Activated naive CD4-positive, alpha-beta T cell treated with anti-CD3 and anti-CD28 coated beads, Interleukin-2, amount 50 U/mL, for 24 hours (primary cell): ENCODE measurements at regions not wholly inside any gene's neighbourhood (a gene's known extent, or its start where the extent isn't known, plus 50 kb on each side); places are given as distances from the start of the nearest gene placed in this dataset.
"Not testable (repeated sequence)": the region's sequence is repeated elsewhere in the genome, so short reads cannot be mapped to it uniquely, and the experiment has no call there.

Experiments
- H3K27ac Mint-ChIP-seq: one replicate; pipeline ENCODE4 v1.8.0; 2021; ENCODE audit warnings: mild to moderate bottlenecking, mixed read lengths
- H3K27me3 Mint-ChIP-seq: one replicate; pipeline ENCODE4 v1.8.0; 2021; ENCODE audit warnings: mixed read lengths
- H3K36me3 Mint-ChIP-seq: one replicate; pipeline ENCODE4 v1.8.0; 2021; ENCODE audit warnings: mixed read lengths
- H3K4me1 Mint-ChIP-seq: one replicate; pipeline ENCODE4 v1.8.0; 2021; ENCODE audit warnings: mixed read lengths
- H3K4me3 Mint-ChIP-seq: one replicate; pipeline ENCODE4 v1.8.0; 2021; ENCODE audit warnings: mild to moderate bottlenecking, mixed read lengths
- H3K9me3 Mint-ChIP-seq: one replicate; pipeline ENCODE4 v1.8.0; 2021; ENCODE audit warnings: mixed read lengths

DNA sequence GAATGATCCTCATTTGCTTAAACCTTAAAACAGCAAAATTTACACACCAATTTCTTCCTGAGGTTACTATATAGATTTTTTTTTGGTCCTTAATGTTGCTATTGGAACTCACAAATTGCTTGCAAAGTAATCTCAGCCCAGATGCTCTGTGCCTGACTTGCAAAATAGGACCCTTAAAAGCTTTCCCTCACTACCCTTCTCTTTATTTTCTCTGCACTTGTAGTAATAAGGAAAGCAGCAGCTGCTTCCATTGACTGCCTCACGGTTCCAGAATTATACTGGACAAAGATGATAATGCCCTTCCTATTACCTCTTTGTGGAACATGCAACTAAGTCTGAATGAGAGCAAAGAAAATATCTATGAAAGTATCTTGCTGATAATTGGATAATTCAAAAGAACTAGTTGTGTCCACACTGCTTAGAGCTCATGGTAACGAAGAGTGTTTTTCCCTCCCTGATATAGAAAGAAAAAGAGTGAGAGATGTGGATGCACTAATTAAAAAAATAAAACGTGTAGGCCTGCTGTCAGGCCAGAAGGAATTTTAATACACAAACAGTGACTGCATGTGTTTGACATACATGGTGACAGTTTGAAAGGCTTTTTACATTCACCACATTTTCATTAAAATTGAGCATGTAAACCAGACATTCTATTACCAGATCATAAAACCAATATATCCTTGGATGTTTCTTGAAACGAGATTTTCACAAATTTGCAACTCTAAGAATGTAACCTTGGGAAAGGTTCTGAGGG is 783.1 kb downstream of the GBE1 start:
- no peaks in the 10 kb centered on the region for H3K27me3 Mint-ChIP-seq
- peaks cover 6% of the 10 kb centered on the region for H3K9me3 Mint-ChIP-seq
- H3K36me3 Mint-ChIP-seq: no peaks in the 10 kb centered on the region
- no peak overlapping the region for H3K4me3 Mint-ChIP-seq
- H3K4me1 Mint-ChIP-seq: no peaks in the 10 kb centered on the region
- H3K27ac Mint-ChIP-seq: no peak overlapping the region

DNA sequence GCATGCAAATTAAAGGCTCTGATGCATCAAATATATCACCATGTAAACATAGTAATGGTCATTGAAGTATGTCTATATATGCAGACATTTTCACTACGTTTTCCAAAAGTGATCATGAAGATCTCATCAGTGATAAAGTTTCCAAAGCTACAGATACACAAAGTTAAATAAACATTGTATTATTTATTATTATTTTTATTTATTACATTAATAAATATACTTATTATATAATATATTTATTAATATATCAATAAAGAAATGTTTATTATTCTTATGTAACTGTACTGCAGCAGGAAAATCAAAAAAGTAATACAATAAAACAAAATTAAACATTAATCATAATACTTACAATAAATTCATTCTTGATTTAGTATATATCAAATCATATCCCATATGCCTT is 791.2 kb downstream of the GBE1 start:
- peaks cover 10% of the 10 kb centered on the region for H3K9me3 Mint-ChIP-seq
- no peaks in the 10 kb centered on the region for H3K36me3 Mint-ChIP-seq

DNA sequence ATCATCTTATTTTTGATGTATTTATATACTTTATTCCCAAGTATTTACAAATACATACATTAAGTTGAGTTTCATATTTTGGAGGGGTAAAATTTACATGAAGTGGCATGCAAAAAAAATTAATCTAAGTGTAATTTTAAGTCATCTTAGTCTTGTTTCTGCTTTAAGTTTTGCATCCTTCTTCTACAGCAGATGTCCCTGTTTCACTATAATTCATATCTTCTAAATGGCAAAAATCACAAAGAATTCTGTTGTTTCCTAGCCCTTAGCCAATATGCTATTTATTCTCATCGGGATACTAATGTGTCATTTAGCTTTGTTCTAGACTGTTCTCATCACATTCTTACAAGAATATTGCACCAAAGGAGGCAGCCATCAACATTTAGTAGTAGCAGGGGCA is 831.9 kb downstream of the GBE1 start:
- no peak overlapping the region for H3K27ac Mint-ChIP-seq
- H3K27me3 Mint-ChIP-seq: no peaks in the 10 kb centered on the region
- no peaks in the 10 kb centered on the region for H3K4me1 Mint-ChIP-seq
- peaks cover 7% of the 10 kb centered on the region for H3K9me3 Mint-ChIP-seq
- H3K36me3 Mint-ChIP-seq: no peaks in the 10 kb centered on the region
- H3K4me3 Mint-ChIP-seq: no peak overlapping the region

More for the DNA sequence above, 791.2 kb downstream of the GBE1 start:
- Mint-ChIP-seq H3K4me3 (no peak overlapping the region), H3K27ac (no peak overlapping the region), H3K4me1 (no peaks in the 10 kb centered on the region), H3K27me3 (no peaks in the 10 kb centered on the region)

DNA sequence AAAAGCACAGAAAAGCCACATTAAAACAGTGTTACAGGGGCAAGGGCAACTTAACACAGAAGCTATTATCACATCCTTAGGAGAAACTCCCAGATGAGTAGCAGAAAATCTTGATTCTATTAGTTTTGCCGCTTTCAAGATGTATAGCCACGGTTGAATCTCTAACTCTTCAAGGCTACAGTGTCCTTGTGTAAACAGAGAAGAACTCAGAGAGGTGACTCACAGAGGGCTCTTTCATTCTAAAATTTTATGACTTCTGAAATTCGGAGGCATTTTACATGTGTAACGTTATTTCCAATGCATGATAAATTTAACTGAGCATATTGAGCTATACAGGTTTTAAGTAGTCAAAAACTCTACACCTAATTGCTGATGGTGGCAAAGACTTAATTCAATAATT is 846.6 kb downstream of the GBE1 start:
- Mint-ChIP-seq H3K4me3 (no peak overlapping the region), H3K27ac (no peak overlapping the region), H3K36me3 (no peaks in the 10 kb centered on the region), H3K9me3 (no peaks in the 10 kb centered on the region), H3K27me3 (no peaks in the 10 kb centered on the region), H3K4me1 (no peaks in the 10 kb centered on the region)

DNA sequence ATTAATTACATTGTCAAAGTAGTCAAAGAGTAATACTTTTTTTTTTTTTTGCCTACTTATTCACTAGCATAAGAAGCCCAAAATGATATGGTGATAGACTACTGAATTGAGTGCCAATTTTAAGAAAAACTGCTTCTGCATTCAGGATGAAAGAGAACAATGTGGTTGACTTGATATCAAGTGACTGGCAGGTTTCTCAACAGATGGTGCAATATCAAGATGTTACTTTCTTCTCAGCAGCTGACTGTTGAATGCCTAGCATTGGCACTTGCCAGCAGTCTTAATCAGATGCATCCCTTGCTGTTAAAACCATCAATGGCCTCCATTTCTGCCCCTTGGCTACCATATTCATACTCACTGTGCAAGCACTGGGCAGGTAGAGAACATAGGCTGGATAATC is 863.2 kb downstream of the GBE1 start:
- no peaks in the 10 kb centered on the region for H3K27me3 Mint-ChIP-seq
- H3K27ac Mint-ChIP-seq: no peak overlapping the region
- no peaks in the 10 kb centered on the region for H3K36me3 Mint-ChIP-seq
- H3K9me3 Mint-ChIP-seq: peaks cover 15% of the 10 kb centered on the region
- H3K4me1 Mint-ChIP-seq: no peaks in the 10 kb centered on the region
- H3K4me3 Mint-ChIP-seq: no peak overlapping the region

DNA sequence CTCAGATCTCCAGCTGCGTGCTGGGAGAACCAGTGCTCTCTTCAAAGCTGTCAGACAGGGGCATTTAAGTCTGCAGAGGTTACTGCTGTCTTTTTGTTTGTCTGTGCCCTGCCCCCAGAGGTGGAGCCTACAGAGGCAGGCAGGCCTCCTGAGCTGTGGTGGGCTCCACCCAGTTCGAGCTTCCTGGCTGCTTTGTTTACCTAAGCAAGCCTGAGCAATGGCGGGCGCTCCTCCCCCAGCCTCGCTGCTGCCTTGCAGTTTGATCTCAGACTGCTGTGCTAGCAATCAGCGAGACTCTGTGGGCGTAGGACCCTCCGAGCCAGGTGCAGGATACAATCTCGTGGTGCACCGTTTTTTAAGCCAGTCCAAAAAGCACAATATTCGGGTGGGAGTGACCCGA is 864.4 kb downstream of the GBE1 start:
- H3K4me3 Mint-ChIP-seq, H3K4me1 Mint-ChIP-seq, H3K36me3 Mint-ChIP-seq, H3K27ac Mint-ChIP-seq, H3K27me3 Mint-ChIP-seq: not testable (repeated sequence)
- peaks cover 10% of the 10 kb centered on the region for H3K9me3 Mint-ChIP-seq

DNA sequence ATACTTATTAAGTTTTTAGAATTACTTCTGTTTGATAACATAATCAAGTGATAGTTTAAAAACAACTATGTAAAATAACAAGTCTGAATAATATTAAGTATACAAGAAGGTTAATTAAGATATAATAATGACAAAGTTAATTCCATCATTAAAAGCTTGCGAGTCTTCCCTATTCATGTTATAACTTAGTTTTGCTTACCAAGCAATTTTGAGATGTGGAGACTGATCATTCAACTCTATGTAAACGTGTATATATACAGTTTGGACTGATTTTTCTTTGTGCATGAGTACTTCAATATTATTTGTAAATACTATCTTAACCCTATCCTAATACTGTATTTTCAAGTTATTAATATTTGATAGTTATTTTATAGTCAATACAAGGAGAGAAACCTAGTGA is 870.9 kb downstream of the GBE1 start:
- Mint-ChIP-seq H3K27me3 (no peaks in the 10 kb centered on the region), H3K4me3 (no peak overlapping the region)

DNA sequence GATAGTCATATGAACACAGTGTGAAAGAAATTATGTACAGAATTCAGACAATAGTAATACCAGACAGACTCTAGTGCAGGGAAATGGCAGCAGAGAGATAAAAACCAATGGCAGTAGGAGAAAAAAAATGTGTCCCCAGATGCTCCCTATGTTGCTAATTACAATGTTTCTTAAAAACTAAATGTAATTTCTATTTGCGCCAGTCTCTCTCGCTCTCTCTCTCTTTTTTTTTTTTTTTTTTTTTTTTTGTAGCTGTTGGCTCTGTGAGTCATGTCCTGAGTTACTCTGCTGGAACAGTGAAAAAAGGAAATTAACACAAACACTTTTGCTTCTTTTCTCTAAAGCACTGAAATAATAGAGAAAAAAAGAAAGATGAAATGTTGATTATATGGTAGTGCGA is 871.9 kb downstream of the GBE1 start:
- no peak overlapping the region for H3K27ac Mint-ChIP-seq
- H3K27me3 Mint-ChIP-seq: no peaks in the 10 kb centered on the region
- no peaks in the 10 kb centered on the region for H3K4me1 Mint-ChIP-seq
- H3K36me3 Mint-ChIP-seq: no peaks in the 10 kb centered on the region
- H3K4me3 Mint-ChIP-seq: no peak overlapping the region
- peaks cover 8% of the 10 kb centered on the region for H3K9me3 Mint-ChIP-seq

More for the DNA sequence above, 870.9 kb downstream of the GBE1 start:
- no peaks in the 10 kb centered on the region for H3K4me1 Mint-ChIP-seq
- H3K36me3 Mint-ChIP-seq: no peaks in the 10 kb centered on the region
- H3K27ac Mint-ChIP-seq: no peak overlapping the region
- peaks cover 8% of the 10 kb centered on the region for H3K9me3 Mint-ChIP-seq

DNA sequence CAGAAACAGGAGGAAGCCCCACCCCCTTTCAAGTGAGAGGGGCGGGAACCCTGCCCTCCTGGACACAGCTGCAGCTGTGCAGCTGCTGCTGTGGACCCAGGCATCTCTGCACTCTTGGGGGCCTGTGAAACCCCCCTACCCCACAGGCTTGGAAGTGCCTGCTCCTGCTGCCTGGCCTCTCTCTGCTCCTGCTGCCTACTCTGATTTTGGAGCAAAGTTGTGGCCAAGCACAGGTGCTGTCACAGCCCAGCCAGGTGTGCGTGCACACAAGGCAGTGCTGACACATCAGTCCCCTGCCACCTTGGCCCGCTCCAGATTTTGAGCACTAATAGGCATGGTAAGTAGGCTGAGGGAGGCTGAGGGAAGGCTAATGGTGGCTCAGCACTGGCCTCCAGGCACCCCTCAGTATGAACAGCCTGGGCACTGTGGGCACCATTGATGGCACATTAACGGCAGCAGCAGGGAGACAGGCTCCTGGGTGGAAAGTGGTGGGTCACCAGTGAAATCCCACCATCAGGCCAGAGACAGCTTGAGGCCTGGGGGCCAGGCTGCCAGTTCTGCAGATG is 890.9 kb downstream of the GBE1 start:
- Mint-ChIP-seq H3K9me3 (peaks cover 6% of the 10 kb centered on the region), H3K27me3 (no peaks in the 10 kb centered on the region), H3K4me1 (no peaks in the 10 kb centered on the region), H3K27ac (no peak overlapping the region), H3K4me3 (no peak overlapping the region), H3K36me3 (no peaks in the 10 kb centered on the region)

DNA sequence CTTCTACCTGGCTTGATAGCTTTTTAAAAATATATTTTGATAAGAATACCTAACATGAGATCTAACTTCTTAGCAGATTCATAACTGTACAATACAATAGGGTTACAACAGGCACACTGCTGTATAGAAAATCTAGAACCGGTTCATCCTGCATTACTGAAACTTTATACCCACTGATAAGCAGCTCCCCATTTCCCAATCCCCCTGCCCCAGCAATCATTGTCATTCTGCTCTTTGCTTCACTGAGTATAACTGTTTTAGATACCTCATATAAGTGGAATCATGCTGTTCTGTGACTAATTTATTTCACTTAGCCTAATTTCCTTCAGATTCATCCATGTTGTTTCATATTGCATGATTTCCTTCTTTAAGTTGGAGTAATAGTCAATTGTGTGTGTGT is 906.0 kb downstream of the GBE1 start:
- Mint-ChIP-seq H3K36me3 (no peaks in the 10 kb centered on the region), H3K9me3 (peaks cover 7% of the 10 kb centered on the region), H3K27me3 (no peaks in the 10 kb centered on the region), H3K4me3 (no peak overlapping the region), H3K27ac (no peak overlapping the region), H3K4me1 (no peaks in the 10 kb centered on the region)

DNA sequence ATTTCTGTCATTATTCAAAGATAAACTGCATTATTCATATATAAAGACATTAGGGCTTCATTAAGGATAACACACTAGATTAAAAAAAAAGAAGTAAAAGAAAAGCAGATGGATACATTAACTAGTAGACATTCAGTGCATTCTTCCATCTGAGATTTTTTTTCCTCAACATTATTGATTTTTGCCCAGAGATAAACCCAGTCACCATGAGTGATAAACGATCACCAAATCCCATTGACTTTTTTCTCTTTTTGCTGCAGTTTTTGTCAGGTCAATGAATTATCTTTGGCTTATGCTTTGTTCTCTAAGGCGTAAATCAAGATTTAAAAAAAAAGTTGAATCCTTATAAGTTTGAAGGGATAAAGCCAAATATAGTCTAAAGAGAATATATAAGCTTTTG is 925.0 kb downstream of the GBE1 start:
- H3K4me3 Mint-ChIP-seq: no peak overlapping the region
- H3K27me3 Mint-ChIP-seq: no peaks in the 10 kb centered on the region
- H3K27ac Mint-ChIP-seq: no peak overlapping the region
- no peaks in the 10 kb centered on the region for H3K36me3 Mint-ChIP-seq
- no peaks in the 10 kb centered on the region for H3K4me1 Mint-ChIP-seq
- H3K9me3 Mint-ChIP-seq: peaks cover 5% of the 10 kb centered on the region

DNA sequence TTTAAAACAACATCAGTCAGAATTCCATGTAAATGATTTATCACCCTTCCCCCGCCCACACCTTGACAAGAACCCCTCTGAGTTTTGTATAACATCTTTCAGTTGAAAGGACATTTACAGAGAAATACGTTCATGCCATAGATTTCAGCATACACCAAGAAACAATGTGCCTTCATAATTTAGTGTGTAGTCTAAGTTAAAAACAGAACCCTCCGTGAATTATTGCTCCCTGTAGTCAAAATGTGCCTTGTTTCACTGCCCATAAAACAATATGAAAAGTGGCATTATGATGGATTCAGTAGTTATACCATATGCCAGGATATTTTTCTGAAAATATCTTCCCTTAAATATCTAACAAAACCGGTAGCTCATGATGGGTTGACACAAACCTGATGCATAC is 953.9 kb downstream of the GBE1 start:
- H3K4me3 Mint-ChIP-seq: no peak overlapping the region
- no peaks in the 10 kb centered on the region for H3K27me3 Mint-ChIP-seq
- H3K27ac Mint-ChIP-seq: no peak overlapping the region
- no peaks in the 10 kb centered on the region for H3K4me1 Mint-ChIP-seq
- no peaks in the 10 kb centered on the region for H3K9me3 Mint-ChIP-seq
- no peaks in the 10 kb centered on the region for H3K36me3 Mint-ChIP-seq

DNA sequence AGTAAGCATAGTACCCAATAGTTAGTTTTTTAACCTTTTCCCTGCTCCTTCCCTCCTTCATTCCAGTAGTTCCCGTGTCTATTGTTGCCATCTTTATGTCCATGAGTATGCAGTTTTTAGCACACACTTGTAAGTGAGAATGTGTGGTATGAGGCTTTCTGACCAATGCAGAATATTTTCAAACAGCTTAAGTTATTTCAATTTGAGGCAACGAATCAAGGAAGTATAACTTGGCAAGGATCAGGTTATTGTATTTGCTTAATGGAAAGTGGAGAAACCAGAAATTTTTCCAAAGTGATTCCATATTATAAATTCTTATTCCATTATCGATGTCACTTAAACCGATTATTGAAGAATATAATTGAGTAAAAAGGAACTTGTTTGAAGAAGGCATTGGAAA is 954.8 kb downstream of the GBE1 start:
- Mint-ChIP-seq H3K4me3 (no peak overlapping the region), H3K4me1 (no peaks in the 10 kb centered on the region), H3K36me3 (no peaks in the 10 kb centered on the region), H3K9me3 (no peaks in the 10 kb centered on the region), H3K27ac (no peak overlapping the region), H3K27me3 (no peaks in the 10 kb centered on the region)

DNA sequence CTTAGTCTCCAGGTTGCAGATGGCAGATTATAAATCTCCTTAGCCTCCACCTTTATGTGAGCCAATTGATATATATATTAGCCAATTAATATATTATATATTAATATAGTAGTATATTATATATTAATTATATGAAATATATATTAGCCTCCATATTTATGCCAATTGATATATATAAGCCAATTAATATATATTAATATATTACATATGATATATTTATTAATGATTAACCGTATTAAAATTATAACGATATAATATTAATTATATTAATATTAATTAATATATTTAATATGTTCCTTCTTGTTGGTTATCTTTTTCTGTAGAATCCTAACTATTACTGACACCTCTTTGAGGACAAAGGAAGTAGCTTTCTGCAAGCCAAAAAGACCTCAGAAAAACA is 972.5 kb downstream of the GBE1 start:
- Mint-ChIP-seq H3K9me3 (peaks cover 14% of the 10 kb centered on the region), H3K27me3 (no peaks in the 10 kb centered on the region), H3K36me3 (no peaks in the 10 kb centered on the region), H3K27ac (no peak overlapping the region), H3K4me1 (no peaks in the 10 kb centered on the region), H3K4me3 (no peak overlapping the region)

DNA sequence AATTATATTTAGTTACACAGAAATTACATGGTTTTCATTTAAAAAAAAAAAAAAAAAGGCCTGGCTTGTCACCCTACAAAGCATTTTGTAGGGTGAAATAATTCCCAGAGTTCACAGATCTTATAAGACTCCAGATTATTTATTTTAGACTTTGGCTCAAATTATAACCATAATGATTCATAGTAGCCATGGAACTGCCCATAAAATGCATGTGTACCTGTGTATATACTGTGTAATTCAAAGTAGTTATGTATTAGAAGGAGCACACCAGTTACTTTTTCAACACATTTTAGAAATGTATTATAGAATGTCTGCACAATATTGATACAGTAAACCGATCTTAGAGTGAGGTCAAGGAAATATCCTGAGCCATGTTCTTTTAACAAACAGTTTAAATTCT is 975.6 kb downstream of the GBE1 start:
- peaks cover 14% of the 10 kb centered on the region for H3K9me3 Mint-ChIP-seq
- no peak overlapping the region for H3K27ac Mint-ChIP-seq
- H3K27me3 Mint-ChIP-seq: no peaks in the 10 kb centered on the region
- no peak overlapping the region for H3K4me3 Mint-ChIP-seq
- H3K4me1 Mint-ChIP-seq: no peaks in the 10 kb centered on the region
- no peaks in the 10 kb centered on the region for H3K36me3 Mint-ChIP-seq

DNA sequence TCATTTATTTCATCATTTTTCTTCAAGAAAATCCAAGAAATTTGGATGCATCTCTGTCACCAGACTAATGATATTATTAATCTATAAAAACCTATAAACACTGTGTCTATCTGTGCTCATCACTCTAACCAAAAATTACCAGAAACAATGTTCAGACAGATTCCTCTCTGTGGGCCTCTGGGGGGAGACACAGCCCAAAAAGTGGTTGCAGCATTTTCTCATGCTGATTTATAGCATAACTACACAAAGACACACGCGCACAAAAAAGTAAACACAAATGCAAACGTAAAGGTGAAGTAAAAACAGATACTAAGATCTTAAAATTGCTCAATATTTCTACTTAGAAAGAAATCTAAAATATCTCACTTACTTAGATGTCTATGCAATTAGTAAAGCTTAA is 976.0 kb downstream of the GBE1 start:
- Mint-ChIP-seq H3K36me3 (no peaks in the 10 kb centered on the region), H3K27me3 (no peaks in the 10 kb centered on the region), H3K9me3 (peaks cover 14% of the 10 kb centered on the region), H3K27ac (no peak overlapping the region), H3K4me1 (no peaks in the 10 kb centered on the region), H3K4me3 (no peak overlapping the region)

DNA sequence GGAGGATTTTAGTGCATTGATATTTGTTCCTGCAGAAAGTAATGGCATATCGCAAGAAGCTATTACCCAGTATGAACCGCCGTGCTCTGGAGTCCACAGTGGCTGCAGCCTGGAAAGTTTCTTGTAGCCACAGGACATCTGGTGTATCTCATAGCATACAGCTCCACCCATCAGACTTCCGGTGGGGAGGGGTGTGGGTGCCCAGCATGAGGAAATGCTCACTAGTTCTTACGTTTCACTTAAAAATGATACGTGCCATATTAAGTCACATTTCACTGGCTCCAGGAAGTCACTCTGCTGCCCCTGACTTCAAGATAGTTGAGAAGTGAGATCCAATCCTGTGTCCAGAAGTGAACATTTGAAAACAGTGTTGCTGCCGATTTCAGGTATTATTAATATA is 990.4 kb downstream of the GBE1 start:
- Mint-ChIP-seq H3K4me1 (no peaks in the 10 kb centered on the region), H3K27ac (no peak overlapping the region), H3K9me3 (peaks cover 5% of the 10 kb centered on the region), H3K36me3 (no peaks in the 10 kb centered on the region), H3K4me3 (no peak overlapping the region), H3K27me3 (no peaks in the 10 kb centered on the region)
